HG03175 (cell line): ENCODE measurements at regions not wholly inside any gene's neighbourhood (a gene's known extent, or its start where the extent isn't known, plus 50 kb on each side); places are given as distances from the start of the nearest gene placed in this dataset.

ENCODE experiments used
- ATAC-seq: cut with Tn5 transposase; IDR thresholded peaks from one replicate; pipeline ENCODE4 v1.9.1; 2021; ENCODE audit warnings: mild to moderate bottlenecking, moderate library complexity; ENCODE audit not compliant: unreplicated experiment

- no peak for ATAC-seq
Observed at GRCh38 chr6:152904678-152905077, 78.2 kb downstream of the FBXO5 start.

GRCh38 chr6:152905551-152906299, 77.1 kb downstream of the FBXO5 start:
- no peak for ATAC-seq

- ATAC-seq = no peak
Observed at GRCh38 chr6:152909241-152909640, 73.6 kb downstream of the FBXO5 start.

- ATAC-seq = no peak
Observed at GRCh38 chr6:152916035-152916434, 66.8 kb downstream of the FBXO5 start.

- no peak for ATAC-seq
Observed at GRCh38 chr6:152918991-152919390, 63.9 kb downstream of the FBXO5 start.

- ATAC-seq = no peak
Observed at GRCh38 chr6:152920016-152920415, 62.8 kb downstream of the FBXO5 start.
